Prostate gland (tissue), 2 donors: ENCODE measurements at regions not wholly inside any gene's neighbourhood (a gene's known extent, or its start where the extent isn't known, plus 50 kb on each side); places are given as distances from the start of the nearest gene placed in this dataset.

Experiments used
- DNase-seq: peaks from one replicate; pipeline ENCODE4 v3.0.0-alpha.2; 2019; ENCODE audit warnings: low spot score
- H3K27ac ChIP-seq, 2 donors: fragments of 200-600 bp; sonication (generic); 2 replicates each; pipeline ENCODE4 v1.5.1; 2017 to 2019
- H3K27me3 ChIP-seq: fragments of 200-600 bp; sonication (generic); replicated peaks from 2 replicates; pipeline ENCODE4 v1.5.1; 2019; ENCODE audit not compliant: insufficient read depth
- H3K36me3 ChIP-seq, 2 donors: fragments of 200-600 bp; sonication (generic); 1 replicate in 1 of 2; 2 replicates in 1 of 2; pipeline versions ENCODE4 v1.5.1 to v1.8.1; 2017 to 2019
- H3K4me1 ChIP-seq: fragments of 200-600 bp; sonication (generic); replicated peaks from 2 replicates; pipeline ENCODE4 v1.5.1; 2019
- H3K4me3 ChIP-seq, 2 donors: fragments of 200-600 bp; sonication (generic); 2 replicates each; pipeline ENCODE4 v1.5.1; 2017 to 2019
- H3K9me3 ChIP-seq: fragments of 200-600 bp; sonication (generic); 2 replicates; pipeline ENCODE4 v1.5.1; 2017
- CTCF ChIP-seq, 4 experiments: fragments of 200-600 bp in 2 of 4; fragments of 450-650 bp in 2 of 4; sonication (generic) in 2 of 4; IDR thresholded peaks; 1 replicate in 3 of 4; 2 replicates in 1 of 4; pipeline ENCODE4 v1.5.1; 2016 to 2019; ENCODE audit warnings: antibody characterized with exemption in 4 of 4, mild to moderate bottlenecking in 2 of 4, moderate library complexity in 2 of 4
- POLR2A ChIP-seq: fragments of 450-650 bp; IDR thresholded peaks from one replicate; pipeline ENCODE4 v1.6.1; 2016; ENCODE audit warnings: antibody characterized with exemption, mild to moderate bottlenecking
- POLR2AphosphoS5 ChIP-seq: sonication (generic); formaldehyde crosslinking; IDR thresholded peaks from one replicate; pipeline ENCODE4 v1.6.1; 2017; ENCODE audit warnings: antibody characterized with exemption
- WGBS: methylation state at CpG from one replicate; pipeline ENCODE4 v1.1.5; 2018; 5-methylcytosine and 5-hydroxymethylcytosine counted together
- intact Hi-C: fragments of 100-400 bp; cut with DNase I; formaldehyde crosslinking; loops from one replicate; pipeline ENCODE4 v1.14.2; 2022

GRCh38 chr3:99087277-99087676, 185.8 kb upstream of the DCBLD2 start:
- H3K4me3 ChIP-seq: no peak overlapping the region
- WGBS: 94% methylated on average over 2 of the region's 2 CpGs
- H3K4me1 ChIP-seq: no peaks in the 10 kb centered on the region
- TF ChIP-seq CTCF (IDR thresholded peaks at IDR 0.05) (no peak), POLR2A (no peak), POLR2AphosphoS5 (no peak)
- intact Hi-C loops: no loop called here
- no peak for DNase-seq
- no peaks in the 10 kb centered on the region for H3K27me3 ChIP-seq
- H3K9me3 ChIP-seq: peaks cover 4% of the 10 kb centered on the region
- no peaks in the 10 kb centered on the region for H3K36me3 ChIP-seq
- H3K27ac ChIP-seq: no peak overlapping the region

GRCh38 chr3:99084826-99085225, 183.3 kb upstream of the DCBLD2 start:
- Histone ChIP-seq H3K4me3 (no peak overlapping the region), H3K4me1 (no peaks in the 10 kb centered on the region), H3K36me3 (no peaks in the 10 kb centered on the region), H3K9me3 (peaks cover 4% of the 10 kb centered on the region), H3K27me3 (no peaks in the 10 kb centered on the region), H3K27ac (no peak overlapping the region)
- intact Hi-C loops: no loop called here
- no peak for TF ChIP-seq CTCF (IDR thresholded peaks at IDR 0.05)
- TF ChIP-seq POLR2AphosphoS5: no peak
- no peak for TF ChIP-seq POLR2A
- WGBS: 7% methylated on average over 4 of the region's 4 CpGs
- no peak for DNase-seq

- Histone ChIP-seq H3K4me1 (no peaks in the 10 kb centered on the region), H3K9me3 (peaks cover 4% of the 10 kb centered on the region), H3K27me3 (no peaks in the 10 kb centered on the region), H3K4me3 (no peak overlapping the region), H3K36me3 (no peaks in the 10 kb centered on the region), H3K27ac (no peak overlapping the region)
- 38% methylated on average over 2 of the region's 2 CpGs for WGBS
- DNase-seq: no peak
- intact Hi-C loops: no loop called here
- TF ChIP-seq POLR2AphosphoS5: no peak
- TF ChIP-seq POLR2A: no peak
- no peak for TF ChIP-seq CTCF (IDR thresholded peaks at IDR 0.05)
Observed at GRCh38 chr3:99084156-99084555, 182.7 kb upstream of the DCBLD2 start.

- Histone ChIP-seq H3K27me3 (no peaks in the 10 kb centered on the region), H3K4me3 (no peak overlapping the region), H3K9me3 (no peaks in the 10 kb centered on the region), H3K36me3 (no peaks in the 10 kb centered on the region), H3K4me1 (no peaks in the 10 kb centered on the region), H3K27ac (no peak overlapping the region)
- 54% methylated on average over 6 of the region's 6 CpGs for WGBS
- intact Hi-C loops: no loop called here
- TF ChIP-seq POLR2AphosphoS5 (no peak), CTCF (IDR thresholded peaks at IDR 0.05) (no peak)
- no peak for DNase-seq
Observed at GRCh38 chr3:99071096-99071495, 169.6 kb upstream of the DCBLD2 start.

- intact Hi-C loops: no loop called here
- Histone ChIP-seq H3K4me3 (no peak overlapping the region), H3K27ac (no peak overlapping the region), H3K9me3 (no peaks in the 10 kb centered on the region), H3K36me3 (no peaks in the 10 kb centered on the region), H3K4me1 (no peaks in the 10 kb centered on the region), H3K27me3 (no peaks in the 10 kb centered on the region)
- DNase-seq: no peak
- TF ChIP-seq POLR2A (no peak), CTCF (IDR thresholded peaks at IDR 0.05) (no peak), POLR2AphosphoS5 (no peak)
- WGBS: 91% methylated on average over 1 of the region's 1 CpG
Observed at GRCh38 chr3:99069973-99070372, 168.5 kb upstream of the DCBLD2 start.
